ENCODE measurements at regions not wholly inside any gene's neighbourhood (a gene's known extent, or its start where the extent isn't known, plus 50 kb on each side); places are given as distances from the start of the nearest gene placed in this dataset.
"Not testable (repeated sequence)": the region's sequence is repeated elsewhere in the genome, so short reads cannot be mapped to it uniquely, and the experiment has no call there.

- Histone ChIP-seq H3K27me3 (ENCODE audit: control insufficient read depth, insufficient read depth, low read length) (no peaks in the 10 kb centered on the region), H3K9ac (ENCODE audit: low read length in 3 of 3) (no peak overlapping the region), H3K9me3 (ENCODE audit: control insufficient read depth in 2 of 3, insufficient read depth in 1 of 3, low read length in 3 of 3) (no peaks in the 10 kb centered on the region), H3K36me3 (ENCODE audit: control insufficient read depth in 2 of 3, insufficient read depth in 3 of 3, low read length in 3 of 3) (no peaks in the 10 kb centered on the region), H3K4me3 (ENCODE audit: low read length in 3 of 3) (no peak overlapping the region), H3K27ac (ENCODE audit: low read depth in 2 of 2, low read length in 2 of 2) (no peak overlapping the region), H3K4me1 (ENCODE audit: control insufficient read depth in 2 of 3, insufficient read depth in 2 of 3, low read depth in 1 of 3, low read length in 3 of 3) (no peaks in the 10 kb centered on the region)
- no peak for TF ChIP-seq CTCF (IDR thresholded peaks at IDR 0.05; ENCODE audit: borderline replicate concordance, extremely low read depth, insufficient read depth)
- DNase-seq = peak in 1 of 5 donors; percentile 10
- intact Hi-C loops (cut with DNase I) = no loop called here
- FAIRE-seq = no peak
These were observed 1225.2 kb upstream of the CELF4 start for GRCh38 chr18:38790786-38791185.

- H3K9ac ChIP-seq (ENCODE audit: low read length in 3 of 3) = no peak overlapping the region
- no peaks in the 10 kb centered on the region for H3K36me3 ChIP-seq (ENCODE audit: control insufficient read depth in 2 of 3, insufficient read depth in 3 of 3, low read length in 3 of 3)
- intact Hi-C loops (cut with DNase I) = no loop called here
- no peak for TF ChIP-seq CTCF (IDR thresholded peaks at IDR 0.05; ENCODE audit: borderline replicate concordance, extremely low read depth, insufficient read depth)
- no peak overlapping the region for H3K4me3 ChIP-seq (ENCODE audit: low read length in 3 of 3)
- FAIRE-seq (no peak), DNase-seq (no peak)
- no peaks in the 10 kb centered on the region for H3K4me1 ChIP-seq (ENCODE audit: control insufficient read depth in 2 of 3, insufficient read depth in 2 of 3, low read depth in 1 of 3, low read length in 3 of 3)
- no peaks in the 10 kb centered on the region for H3K27me3 ChIP-seq (ENCODE audit: control insufficient read depth, insufficient read depth, low read length)
- no peaks in the 10 kb centered on the region for H3K9me3 ChIP-seq (ENCODE audit: control insufficient read depth in 2 of 3, insufficient read depth in 1 of 3, low read length in 3 of 3)
- H3K27ac ChIP-seq (ENCODE audit: low read depth in 2 of 2, low read length in 2 of 2) = no peak overlapping the region
These were observed 1224.7 kb upstream of the CELF4 start for GRCh38 chr18:38790303-38790702.

GRCh38 chr18:38789141-38789540 is 1223.5 kb upstream of the CELF4 start:
- H3K36me3 ChIP-seq (ENCODE audit: control insufficient read depth in 2 of 3, insufficient read depth in 3 of 3, low read length in 3 of 3) = no peaks in the 10 kb centered on the region
- H3K27me3 ChIP-seq (ENCODE audit: control insufficient read depth, insufficient read depth, low read length) = no peaks in the 10 kb centered on the region
- FAIRE-seq (no peak), DNase-seq (peak in 2 of 5 donors; percentile 30 to 52)
- no peak overlapping the region for H3K9ac ChIP-seq (ENCODE audit: low read length in 3 of 3)
- no peaks in the 10 kb centered on the region for H3K4me1 ChIP-seq (ENCODE audit: control insufficient read depth in 2 of 3, insufficient read depth in 2 of 3, low read depth in 1 of 3, low read length in 3 of 3)
- intact Hi-C loops (cut with DNase I) = no loop called here
- H3K27ac ChIP-seq (ENCODE audit: low read depth in 2 of 2, low read length in 2 of 2) = no peak overlapping the region
- H3K4me3 ChIP-seq (ENCODE audit: low read length in 3 of 3) = no peak overlapping the region
- no peak for TF ChIP-seq CTCF (IDR thresholded peaks at IDR 0.05; ENCODE audit: borderline replicate concordance, extremely low read depth, insufficient read depth)
- H3K9me3 ChIP-seq (ENCODE audit: control insufficient read depth in 2 of 3, insufficient read depth in 1 of 3, low read length in 3 of 3) = no peaks in the 10 kb centered on the region

DNA sequence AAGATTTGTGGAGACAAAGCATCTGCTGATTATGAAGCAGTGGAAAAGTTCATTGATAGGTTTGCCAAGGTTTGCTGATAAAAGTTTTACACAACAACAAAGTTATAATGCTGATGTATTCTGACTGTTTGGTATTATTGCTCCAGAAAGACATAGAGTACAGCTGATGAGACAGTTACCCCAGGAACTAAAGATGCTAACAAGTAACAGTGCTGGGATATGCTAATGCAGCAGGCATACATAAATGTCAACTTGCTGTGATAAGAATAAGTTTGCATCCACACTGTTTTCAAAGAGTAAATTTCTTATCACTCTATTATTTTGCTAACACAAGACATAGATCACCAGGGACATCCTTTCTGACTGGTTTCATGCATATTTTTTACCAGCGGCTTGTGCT is 1221.3 kb upstream of the CELF4 start:
- Histone ChIP-seq H3K27ac (ENCODE audit: low read depth in 2 of 2, low read length in 2 of 2) (no peak overlapping the region), H3K9me3 (ENCODE audit: control insufficient read depth in 2 of 3, insufficient read depth in 1 of 3, low read length in 3 of 3) (no peaks in the 10 kb centered on the region), H3K4me1 (ENCODE audit: control insufficient read depth in 2 of 3, insufficient read depth in 2 of 3, low read depth in 1 of 3, low read length in 3 of 3) (no peaks in the 10 kb centered on the region), H3K4me3 (ENCODE audit: low read length in 3 of 3) (no peak overlapping the region), H3K36me3 (ENCODE audit: control insufficient read depth in 2 of 3, insufficient read depth in 3 of 3, low read length in 3 of 3) (no peaks in the 10 kb centered on the region), H3K9ac (ENCODE audit: low read length in 3 of 3) (no peak overlapping the region), H3K27me3 (ENCODE audit: control insufficient read depth, insufficient read depth, low read length) (no peaks in the 10 kb centered on the region)
- no peak for DNase-seq
- FAIRE-seq = no peak
- TF ChIP-seq CTCF (IDR thresholded peaks at IDR 0.05; ENCODE audit: borderline replicate concordance, extremely low read depth, insufficient read depth) = no peak
- intact Hi-C loops (cut with DNase I) = no loop called here

- H3K27ac ChIP-seq (ENCODE audit: low read depth in 2 of 2, low read length in 2 of 2); intact Hi-C loops (cut with DNase I); H3K9me3 ChIP-seq (ENCODE audit: control insufficient read depth in 2 of 3, insufficient read depth in 1 of 3, low read length in 3 of 3); FAIRE-seq; H3K4me1 ChIP-seq (ENCODE audit: control insufficient read depth in 2 of 3, insufficient read depth in 2 of 3, low read depth in 1 of 3, low read length in 3 of 3); DNase-seq; H3K36me3 ChIP-seq (ENCODE audit: control insufficient read depth in 2 of 3, insufficient read depth in 3 of 3, low read length in 3 of 3); H3K27me3 ChIP-seq (ENCODE audit: control insufficient read depth, insufficient read depth, low read length); H3K4me3 ChIP-seq (ENCODE audit: low read length in 3 of 3); H3K9ac ChIP-seq (ENCODE audit: low read length in 3 of 3): not testable (repeated sequence)
These were observed 1206.0 kb upstream of the CELF4 start for GRCh38 chr18:38771620-38772019.
